Gastroesophageal sphincter (tissue), 3 donors: ENCODE measurements at regions not wholly inside any gene's neighbourhood (a gene's known extent, or its start where the extent isn't known, plus 50 kb on each side); places are given as distances from the start of the nearest gene placed in this dataset.

Source experiments
- CTCF ChIP-seq, 4 experiments: fragments of 200-600 bp in 2 of 4; fragments of 450-650 bp in 2 of 4; sonication (generic) in 1 of 4; IDR thresholded peaks; one replicate each; pipeline ENCODE4 v1.5.1; 2017 to 2019; ENCODE audit warnings: antibody characterized with exemption in 4 of 4, mild to moderate bottlenecking in 2 of 4, moderate library complexity in 2 of 4
- POLR2A ChIP-seq, 2 donors: fragments of 450-650 bp; IDR thresholded peaks; one replicate each; pipeline ENCODE4 v1.6.1; 2017; ENCODE audit warnings: antibody characterized with exemption in 2 of 2, mild to moderate bottlenecking in 2 of 2, moderate library complexity in 1 of 2

- TF ChIP-seq POLR2A (IDR thresholded peaks at IDR 0.05), result no peak
- no peak for TF ChIP-seq CTCF (IDR thresholded peaks at IDR 0.05)
These were observed 684.7 kb downstream of the METTL15 start for GRCh38 chr11:28792856-28793255.
